ENCODE measurements at regions not wholly inside any gene's neighbourhood (a gene's known extent, or its start where the extent isn't known, plus 50 kb on each side); places are given as distances from the start of the nearest gene placed in this dataset.
A peak's percentile ranks its signal among the peaks of the same experiment; 100 is the strongest.

GRCh38 chr4:53905941-53906377 is 158.4 kb downstream of the CHIC2 start (continued):
- no peak for TF ChIP-seq ZBTB20 (CRISPR knock-in tag; IDR thresholded peaks at IDR 0.05; ENCODE audit: borderline replicate concordance, low read depth)
- TF ChIP-seq ZBTB49 (CRISPR knock-in tag; IDR thresholded peaks at IDR 0.05; ENCODE audit: borderline replicate concordance) = 0 out of 2 replicates have a peak, but pooled peaks have one; percentile 9
- TF ChIP-seq GZF1 (CRISPR knock-in tag; IDR thresholded peaks at IDR 0.05) = peak; percentile 100
- peak; percentile 59; the same call in 1 of the 2 replicates for TF ChIP-seq ELF1 (CRISPR knock-in tag; IDR thresholded peaks at IDR 0.05)
- no peak for TF ChIP-seq ZNF543 (CRISPR knock-in tag; IDR thresholded peaks at IDR 0.05)
- peak; percentile 62; the same call in 1 of the 2 replicates for TF ChIP-seq ELF3 (CRISPR knock-in tag; IDR thresholded peaks at IDR 0.05)
- peak; percentile 27; the same call in 1 of the 2 replicates for TF ChIP-seq PBX2 (CRISPR knock-in tag; IDR thresholded peaks at IDR 0.05)
- no peak for TF ChIP-seq ZNF282 (IDR thresholded peaks at IDR 0.05; ENCODE audit: partially characterized antibody)
- 0 out of 2 replicates have a peak, but pooled peaks have one; percentile 14 for TF ChIP-seq ZNF414 (CRISPR knock-in tag; IDR thresholded peaks at IDR 0.05)
- TF ChIP-seq ZNF292 (CRISPR knock-in tag; IDR thresholded peaks at IDR 0.05; ENCODE audit: borderline replicate concordance, low read depth) = peak; percentile 44; the same call in 1 of the 2 replicates
- TF ChIP-seq SAFB2 (CRISPR knock-in tag; IDR thresholded peaks at IDR 0.05; ENCODE audit: borderline replicate concordance, low read depth) = 0 out of 2 replicates have a peak, but pooled peaks have one; percentile 41
- peak; percentile 58; the same call in 1 of the 2 replicates for TF ChIP-seq MEIS2 (CRISPR knock-in tag; IDR thresholded peaks at IDR 0.05)
- TF ChIP-seq CBX5 (CRISPR knock-in tag; IDR thresholded peaks at IDR 0.05; ENCODE audit: borderline replicate concordance) = 0 out of 2 replicates have a peak, but pooled peaks have one; percentile 33
- peak; percentile 57 for TF ChIP-seq XRCC5 (optimal IDR thresholded peaks at IDR 0.05; ENCODE audit: low read length)
- no peak for TF ChIP-seq ZNF333 (CRISPR knock-in tag; IDR thresholded peaks at IDR 0.05; ENCODE audit: borderline replicate concordance)
- 0 out of 2 replicates have a peak, but pooled peaks have one; percentile 10 for TF ChIP-seq HMG20A (CRISPR knock-in tag; IDR thresholded peaks at IDR 0.05; ENCODE audit: borderline replicate concordance)
